Body of pancreas (tissue), 4 donors: ENCODE measurements at regions not wholly inside any gene's neighbourhood (a gene's known extent, or its start where the extent isn't known, plus 50 kb on each side); places are given as distances from the start of the nearest gene placed in this dataset.

Source experiments
- POLR2A ChIP-seq, 3 donors: fragments of 450-650 bp; IDR thresholded peaks; one replicate each; pipeline ENCODE4 v1.6.1; 2016; ENCODE audit warnings: antibody characterized with exemption in 3 of 3, mild to moderate bottlenecking in 2 of 3
- TF ChIP-seq, protein P1 (sequence below), 7 experiments: fragments of 450-650 bp in 4 of 7; fragments of 200-600 bp in 3 of 7; sonication (generic) in 3 of 7; IDR thresholded peaks; one replicate each; pipeline ENCODE4 v1.5.1; 2016 to 2019; ENCODE audit warnings: antibody characterized with exemption in 7 of 7

DNA sequence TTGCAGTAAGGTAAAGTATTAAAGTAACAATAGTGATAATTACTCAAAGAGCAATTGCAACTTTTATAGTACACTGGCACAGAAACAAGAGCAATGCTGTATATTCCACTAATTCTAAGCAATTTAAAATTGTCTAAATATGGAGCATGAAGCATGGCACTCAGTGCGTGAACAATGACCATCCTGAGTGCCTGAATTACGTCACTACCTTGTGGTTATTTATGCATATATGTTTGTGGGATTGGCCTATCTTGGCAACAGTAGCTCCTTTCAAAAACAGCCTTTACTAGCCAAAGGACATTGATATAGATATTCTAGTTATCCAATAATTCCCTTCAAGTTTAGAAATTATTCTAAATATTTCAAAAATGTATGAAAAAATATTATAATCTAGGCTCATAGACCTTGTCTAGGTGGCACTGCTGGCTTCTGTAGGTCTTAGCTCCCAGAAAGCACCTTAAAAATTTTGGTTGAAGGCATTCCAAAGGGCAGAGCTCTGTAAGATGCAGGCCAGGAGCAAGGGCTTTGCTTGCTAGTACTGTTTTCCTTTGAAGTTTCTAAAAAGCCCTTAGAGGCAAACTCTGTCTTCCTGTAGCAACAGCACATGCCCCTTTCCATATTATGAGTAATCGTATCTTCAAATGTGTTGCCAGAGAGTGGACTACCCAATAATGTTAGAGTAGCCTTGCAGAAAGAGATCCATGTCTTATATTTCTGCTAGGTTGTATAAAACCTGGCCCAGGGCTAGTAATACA lies 719.3 kb downstream of the NR2F1-AS1 start:
- TF ChIP-seq, protein P1, sequence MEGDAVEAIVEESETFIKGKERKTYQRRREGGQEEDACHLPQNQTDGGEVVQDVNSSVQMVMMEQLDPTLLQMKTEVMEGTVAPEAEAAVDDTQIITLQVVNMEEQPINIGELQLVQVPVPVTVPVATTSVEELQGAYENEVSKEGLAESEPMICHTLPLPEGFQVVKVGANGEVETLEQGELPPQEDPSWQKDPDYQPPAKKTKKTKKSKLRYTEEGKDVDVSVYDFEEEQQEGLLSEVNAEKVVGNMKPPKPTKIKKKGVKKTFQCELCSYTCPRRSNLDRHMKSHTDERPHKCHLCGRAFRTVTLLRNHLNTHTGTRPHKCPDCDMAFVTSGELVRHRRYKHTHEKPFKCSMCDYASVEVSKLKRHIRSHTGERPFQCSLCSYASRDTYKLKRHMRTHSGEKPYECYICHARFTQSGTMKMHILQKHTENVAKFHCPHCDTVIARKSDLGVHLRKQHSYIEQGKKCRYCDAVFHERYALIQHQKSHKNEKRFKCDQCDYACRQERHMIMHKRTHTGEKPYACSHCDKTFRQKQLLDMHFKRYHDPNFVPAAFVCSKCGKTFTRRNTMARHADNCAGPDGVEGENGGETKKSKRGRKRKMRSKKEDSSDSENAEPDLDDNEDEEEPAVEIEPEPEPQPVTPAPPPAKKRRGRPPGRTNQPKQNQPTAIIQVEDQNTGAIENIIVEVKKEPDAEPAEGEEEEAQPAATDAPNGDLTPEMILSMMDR (IDR thresholded peaks at IDR 0.05): no peak
- no peak for TF ChIP-seq POLR2A (IDR thresholded peaks at IDR 0.05)
